ENCODE measurements at regions not wholly inside any gene's neighbourhood (a gene's known extent, or its start where the extent isn't known, plus 50 kb on each side); places are given as distances from the start of the nearest gene placed in this dataset.

DNA sequence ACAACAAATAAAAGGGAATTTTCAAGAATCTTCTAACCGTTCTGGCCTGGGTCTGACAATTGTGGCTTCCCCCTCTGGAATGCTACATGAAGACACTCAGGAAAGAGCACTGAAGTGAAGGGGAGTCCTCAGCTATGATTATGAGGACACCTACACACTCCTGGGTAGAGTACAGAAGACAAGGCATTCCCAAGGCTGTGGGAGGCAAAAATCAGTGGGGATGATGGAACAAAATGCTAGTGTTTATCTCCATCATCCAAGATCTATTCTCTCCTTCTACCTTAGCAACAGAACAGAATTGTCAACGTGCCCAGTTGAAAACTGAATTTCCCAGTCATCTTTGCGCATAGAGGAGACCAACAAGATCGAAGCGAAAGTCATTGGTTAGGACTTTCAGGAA, 130.1 kb upstream of the LARP1 start:
- CTCF ChIA-PET: no interaction called here
- H3K4me1 ChIP-seq (ENCODE audit: control insufficient read depth, insufficient read depth, low read length): no peaks in the 10 kb centered on the region
- H3K36me3 ChIP-seq (ENCODE audit: control insufficient read depth, insufficient read depth, low read length): no peaks in the 10 kb centered on the region
- DNase-seq (ENCODE audit: low read depth, low spot score): no peak
- intact Hi-C loops (cut with micrococcal nuclease; ENCODE audit: unreplicated experiment): no loop called here
- no TSS peak for BruUV-seq (replicated peaks)
- POLR2A ChIA-PET: no interaction called here
- no peak overlapping the region for H3K4me3 ChIP-seq (ENCODE audit: low read depth in 2 of 2, low read length in 2 of 2)
- H3K9me3 ChIP-seq (ENCODE audit: control insufficient read depth, insufficient read depth, low read depth, low read length): no peaks in the 10 kb centered on the region
- H3K27ac ChIP-seq (ENCODE audit: low read length): no peak overlapping the region
- in situ Hi-C loops (cut with HindIII; ENCODE audit: low pct_unique_long_range_greater_than_20kb, low sequenced_read_pairs): no loop called here
- TF ChIP-seq, protein P1, sequence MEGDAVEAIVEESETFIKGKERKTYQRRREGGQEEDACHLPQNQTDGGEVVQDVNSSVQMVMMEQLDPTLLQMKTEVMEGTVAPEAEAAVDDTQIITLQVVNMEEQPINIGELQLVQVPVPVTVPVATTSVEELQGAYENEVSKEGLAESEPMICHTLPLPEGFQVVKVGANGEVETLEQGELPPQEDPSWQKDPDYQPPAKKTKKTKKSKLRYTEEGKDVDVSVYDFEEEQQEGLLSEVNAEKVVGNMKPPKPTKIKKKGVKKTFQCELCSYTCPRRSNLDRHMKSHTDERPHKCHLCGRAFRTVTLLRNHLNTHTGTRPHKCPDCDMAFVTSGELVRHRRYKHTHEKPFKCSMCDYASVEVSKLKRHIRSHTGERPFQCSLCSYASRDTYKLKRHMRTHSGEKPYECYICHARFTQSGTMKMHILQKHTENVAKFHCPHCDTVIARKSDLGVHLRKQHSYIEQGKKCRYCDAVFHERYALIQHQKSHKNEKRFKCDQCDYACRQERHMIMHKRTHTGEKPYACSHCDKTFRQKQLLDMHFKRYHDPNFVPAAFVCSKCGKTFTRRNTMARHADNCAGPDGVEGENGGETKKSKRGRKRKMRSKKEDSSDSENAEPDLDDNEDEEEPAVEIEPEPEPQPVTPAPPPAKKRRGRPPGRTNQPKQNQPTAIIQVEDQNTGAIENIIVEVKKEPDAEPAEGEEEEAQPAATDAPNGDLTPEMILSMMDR (IDR thresholded peaks at IDR 0.05): no peak
- TF ChIP-seq TCF7L2 (IDR thresholded peaks at IDR 0.05; ENCODE audit: low read depth, low read length): no peak
- TF ChIP-seq POLR2AphosphoS5 (IDR thresholded peaks at IDR 0.05; ENCODE audit: low read depth, low read length): no peak
- TF ChIP-seq, protein P2, sequence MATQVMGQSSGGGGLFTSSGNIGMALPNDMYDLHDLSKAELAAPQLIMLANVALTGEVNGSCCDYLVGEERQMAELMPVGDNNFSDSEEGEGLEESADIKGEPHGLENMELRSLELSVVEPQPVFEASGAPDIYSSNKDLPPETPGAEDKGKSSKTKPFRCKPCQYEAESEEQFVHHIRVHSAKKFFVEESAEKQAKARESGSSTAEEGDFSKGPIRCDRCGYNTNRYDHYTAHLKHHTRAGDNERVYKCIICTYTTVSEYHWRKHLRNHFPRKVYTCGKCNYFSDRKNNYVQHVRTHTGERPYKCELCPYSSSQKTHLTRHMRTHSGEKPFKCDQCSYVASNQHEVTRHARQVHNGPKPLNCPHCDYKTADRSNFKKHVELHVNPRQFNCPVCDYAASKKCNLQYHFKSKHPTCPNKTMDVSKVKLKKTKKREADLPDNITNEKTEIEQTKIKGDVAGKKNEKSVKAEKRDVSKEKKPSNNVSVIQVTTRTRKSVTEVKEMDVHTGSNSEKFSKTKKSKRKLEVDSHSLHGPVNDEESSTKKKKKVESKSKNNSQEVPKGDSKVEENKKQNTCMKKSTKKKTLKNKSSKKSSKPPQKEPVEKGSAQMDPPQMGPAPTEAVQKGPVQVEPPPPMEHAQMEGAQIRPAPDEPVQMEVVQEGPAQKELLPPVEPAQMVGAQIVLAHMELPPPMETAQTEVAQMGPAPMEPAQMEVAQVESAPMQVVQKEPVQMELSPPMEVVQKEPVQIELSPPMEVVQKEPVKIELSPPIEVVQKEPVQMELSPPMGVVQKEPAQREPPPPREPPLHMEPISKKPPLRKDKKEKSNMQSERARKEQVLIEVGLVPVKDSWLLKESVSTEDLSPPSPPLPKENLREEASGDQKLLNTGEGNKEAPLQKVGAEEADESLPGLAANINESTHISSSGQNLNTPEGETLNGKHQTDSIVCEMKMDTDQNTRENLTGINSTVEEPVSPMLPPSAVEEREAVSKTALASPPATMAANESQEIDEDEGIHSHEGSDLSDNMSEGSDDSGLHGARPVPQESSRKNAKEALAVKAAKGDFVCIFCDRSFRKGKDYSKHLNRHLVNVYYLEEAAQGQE (IDR thresholded peaks at IDR 0.05; ENCODE audit: insufficient read depth in 1 of 2, low read depth in 2 of 2, low read length in 1 of 2): no peak
- TF ChIP-seq SIN3A (IDR thresholded peaks at IDR 0.05; ENCODE audit: borderline replicate concordance, insufficient read depth, low read depth, low read length): no peak
- no peak for ATAC-seq
- no peaks in the 10 kb centered on the region for H3K27me3 ChIP-seq (ENCODE audit: control insufficient read depth, insufficient read depth, low read length)

DNA sequence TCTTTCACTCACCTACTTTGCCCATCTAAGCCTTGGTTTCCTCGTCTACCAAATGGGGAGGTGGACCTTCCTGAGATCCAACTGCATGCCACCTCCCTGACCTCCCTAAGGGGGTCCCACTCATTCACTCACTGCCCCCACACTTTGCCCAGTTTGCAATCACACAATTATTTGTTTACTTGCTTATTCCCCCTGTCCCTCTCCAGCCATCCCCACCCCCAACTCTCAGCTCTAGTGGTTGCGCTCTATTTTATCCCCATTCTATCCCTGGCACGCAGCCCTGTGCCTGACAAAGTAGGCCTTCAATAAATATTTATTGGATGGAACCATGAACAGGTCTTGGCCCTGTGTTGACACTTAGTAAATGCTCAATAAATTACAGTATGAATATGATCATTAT, 130.8 kb upstream of the LARP1 start:
- TF ChIP-seq POLR2AphosphoS5 (IDR thresholded peaks at IDR 0.05; ENCODE audit: low read depth, low read length) (no peak), TCF7L2 (IDR thresholded peaks at IDR 0.05; ENCODE audit: low read depth, low read length) (no peak), SIN3A (IDR thresholded peaks at IDR 0.05; ENCODE audit: borderline replicate concordance, insufficient read depth, low read depth, low read length) (no peak)
- TF ChIP-seq, protein P1 (IDR thresholded peaks at IDR 0.05): no peak
- TF ChIP-seq, protein P2 (IDR thresholded peaks at IDR 0.05; ENCODE audit: insufficient read depth in 1 of 2, low read depth in 2 of 2, low read length in 1 of 2): no peak
- no peak overlapping the region for H3K4me3 ChIP-seq (ENCODE audit: low read depth in 2 of 2, low read length in 2 of 2)
- ChIA-PET POLR2A (interaction anchor here (0.7 kb wide), 1 partner anchor 9 kb away, joined by 9 read pairs; no protein-coding TSS in a partner anchor), CTCF (no interaction called here)
- no peaks in the 10 kb centered on the region for H3K27me3 ChIP-seq (ENCODE audit: control insufficient read depth, insufficient read depth, low read length)
- ATAC-seq: no peak
- in situ Hi-C loops (cut with HindIII; ENCODE audit: low pct_unique_long_range_greater_than_20kb, low sequenced_read_pairs) (no loop called here), intact Hi-C loops (cut with micrococcal nuclease; ENCODE audit: unreplicated experiment) (no loop called here)
- no peaks in the 10 kb centered on the region for H3K9me3 ChIP-seq (ENCODE audit: control insufficient read depth, insufficient read depth, low read depth, low read length)
- no peaks in the 10 kb centered on the region for H3K4me1 ChIP-seq (ENCODE audit: control insufficient read depth, insufficient read depth, low read length)
- H3K27ac ChIP-seq (ENCODE audit: low read length): no peak overlapping the region
- no peak for DNase-seq (ENCODE audit: low read depth, low spot score)
- no peaks in the 10 kb centered on the region for H3K36me3 ChIP-seq (ENCODE audit: control insufficient read depth, insufficient read depth, low read length)
- BruUV-seq (replicated peaks): no TSS peak
